ENCODE measurements at regions not wholly inside any gene's neighbourhood (a gene's known extent, or its start where the extent isn't known, plus 50 kb on each side); places are given as distances from the start of the nearest gene placed in this dataset.

GRCh38 chr21:34003428-34003827 is 70.0 kb upstream of the MRPS6 start:
- TF ChIP-seq CTCF (IDR thresholded peaks at IDR 0.05) (no peak), POLR2A (IDR thresholded peaks at IDR 0.05) (no peak)

All from esophagus squamous epithelium (tissue), 4 donors.